Vagina (tissue), 2 donors: ENCODE measurements at regions not wholly inside any gene's neighbourhood (a gene's known extent, or its start where the extent isn't known, plus 50 kb on each side); places are given as distances from the start of the nearest gene placed in this dataset.

Experiments used
- DNase-seq, 2 donors: peaks; one replicate each; pipeline ENCODE4 v3.0.0-alpha.2; 2017; ENCODE audit errors: extremely low spot score in 2 of 2
- H3K27ac ChIP-seq: fragments of 200-600 bp; sonication (generic); one replicate; pipeline ENCODE4 v1.5.1; 2019
- H3K27me3 ChIP-seq: fragments of 200-600 bp; sonication (generic); one replicate; pipeline ENCODE4 v1.5.1; 2019
- H3K36me3 ChIP-seq, 2 donors: fragments of 200-600 bp; sonication (generic); one replicate each; pipeline ENCODE4 v1.5.1; 2017 to 2019
- H3K4me1 ChIP-seq: fragments of 200-600 bp; sonication (generic); one replicate; pipeline ENCODE4 v1.5.1; 2019
- H3K4me3 ChIP-seq, 2 donors: fragments of 200-600 bp; sonication (generic); 1 replicate in 1 of 2; 2 replicates in 1 of 2; pipeline ENCODE4 v1.5.1; 2016 to 2019
- H3K9me3 ChIP-seq: fragments of 200-600 bp; sonication (generic); one replicate; pipeline ENCODE4 v1.5.1; 2019
- CTCF ChIP-seq, 3 experiments: fragments of 450-650 bp in 2 of 3; fragments of 200-600 bp in 1 of 3; sonication (generic) in 1 of 3; IDR thresholded peaks; one replicate each; pipeline ENCODE4 v1.5.1; 2017 to 2019; ENCODE audit warnings: antibody characterized with exemption in 3 of 3, mild to moderate bottlenecking in 2 of 3, moderate library complexity in 2 of 3
- POLR2A ChIP-seq, 2 donors: fragments of 450-650 bp; IDR thresholded peaks; one replicate each; pipeline ENCODE4 v1.6.1; 2017; ENCODE audit warnings: antibody characterized with exemption in 2 of 2, mild to moderate bottlenecking in 2 of 2, moderate library complexity in 2 of 2
- POLR2AphosphoS5 ChIP-seq, 2 donors: sonication (generic); formaldehyde crosslinking; IDR thresholded peaks; one replicate each; pipeline ENCODE4 v1.9.0; 2017; ENCODE audit warnings: antibody characterized with exemption in 2 of 2, mild to moderate bottlenecking in 2 of 2, low read depth in 1 of 2; ENCODE audit not compliant: insufficient read depth in 1 of 2
- intact Hi-C: fragments of 100-400 bp; cut with DNase I; formaldehyde crosslinking; loops from one replicate; pipeline ENCODE4 v1.15.1; 2023

- DNase-seq = peak; percentile 54 to 67
- Histone ChIP-seq H3K4me3 (no peak overlapping the region), H3K4me1 (no peaks in the 10 kb centered on the region), H3K36me3 (no peaks in the 10 kb centered on the region), H3K27ac (no peak overlapping the region), H3K9me3 (no peaks in the 10 kb centered on the region), H3K27me3 (no peaks in the 10 kb centered on the region)
- no peak for TF ChIP-seq POLR2AphosphoS5 (IDR thresholded peaks at IDR 0.05; ENCODE audit: insufficient read depth in 1 of 2, low read depth in 1 of 2)
- no peak for TF ChIP-seq POLR2A (IDR thresholded peaks at IDR 0.05)
- no peak for TF ChIP-seq CTCF (IDR thresholded peaks at IDR 0.05)
- intact Hi-C loops = no loop called here
Measured at GRCh38 chr1:29679828-29680558, 443.7 kb downstream of the PTPRU start.

GRCh38 chr1:29679316-29679715, 443.0 kb downstream of the PTPRU start:
- intact Hi-C loops = no loop called here
- Histone ChIP-seq H3K36me3 (no peaks in the 10 kb centered on the region), H3K4me3 (no peak overlapping the region), H3K27ac (no peak overlapping the region), H3K27me3 (no peaks in the 10 kb centered on the region), H3K4me1 (no peaks in the 10 kb centered on the region), H3K9me3 (no peaks in the 10 kb centered on the region)
- TF ChIP-seq POLR2A (IDR thresholded peaks at IDR 0.05) (no peak), CTCF (IDR thresholded peaks at IDR 0.05) (no peak), POLR2AphosphoS5 (IDR thresholded peaks at IDR 0.05; ENCODE audit: insufficient read depth in 1 of 2, low read depth in 1 of 2) (no peak)
- DNase-seq = peak; percentile 40 to 67

GRCh38 chr1:29677028-29678024, 441.0 kb downstream of the PTPRU start:
- H3K9me3 ChIP-seq = no peaks in the 10 kb centered on the region
- no peaks in the 10 kb centered on the region for H3K27me3 ChIP-seq
- TF ChIP-seq POLR2AphosphoS5 (IDR thresholded peaks at IDR 0.05; ENCODE audit: insufficient read depth in 1 of 2, low read depth in 1 of 2) = no peak
- no peak for TF ChIP-seq CTCF (IDR thresholded peaks at IDR 0.05)
- TF ChIP-seq POLR2A (IDR thresholded peaks at IDR 0.05) = no peak
- peak; percentile 60 to 85 for DNase-seq
- no peak overlapping the region for H3K27ac ChIP-seq
- intact Hi-C loops = no loop called here
- no peaks in the 10 kb centered on the region for H3K4me1 ChIP-seq
- no peaks in the 10 kb centered on the region for H3K36me3 ChIP-seq
- H3K4me3 ChIP-seq = no peak overlapping the region

GRCh38 chr1:29676496-29676895, 440.2 kb downstream of the PTPRU start:
- peak; percentile 29 to 61 for DNase-seq
- no peak overlapping the region for H3K27ac ChIP-seq
- no peak overlapping the region for H3K4me3 ChIP-seq
- no peaks in the 10 kb centered on the region for H3K36me3 ChIP-seq
- intact Hi-C loops = no loop called here
- TF ChIP-seq CTCF (IDR thresholded peaks at IDR 0.05) = no peak
- TF ChIP-seq POLR2AphosphoS5 (IDR thresholded peaks at IDR 0.05; ENCODE audit: insufficient read depth in 1 of 2, low read depth in 1 of 2) = no peak
- H3K4me1 ChIP-seq = no peaks in the 10 kb centered on the region
- no peaks in the 10 kb centered on the region for H3K27me3 ChIP-seq
- no peaks in the 10 kb centered on the region for H3K9me3 ChIP-seq
